ENCODE measurements at regions not wholly inside any gene's neighbourhood (a gene's known extent, or its start where the extent isn't known, plus 50 kb on each side); places are given as distances from the start of the nearest gene placed in this dataset.

DNA sequence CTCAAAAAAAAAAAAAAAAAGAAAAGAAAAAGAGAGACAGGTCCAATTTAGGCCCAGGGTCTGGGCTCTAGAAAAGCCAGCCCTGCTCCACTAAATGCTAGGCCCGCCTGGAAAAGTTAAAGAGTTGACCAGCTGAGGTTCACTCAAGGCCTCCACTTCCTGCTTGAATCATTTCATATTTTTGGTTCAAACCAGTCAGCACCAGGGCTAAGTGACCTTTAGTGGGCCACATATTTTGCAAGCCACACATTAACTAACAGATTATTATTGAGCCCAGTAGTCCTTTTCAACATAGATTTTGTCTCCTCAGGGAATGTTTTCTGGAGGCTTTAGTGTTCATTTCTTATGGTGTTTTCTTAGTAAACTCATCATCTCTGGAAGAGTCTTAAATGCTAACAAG, 156.6 kb downstream of the TLR4 start:
- TF ChIP-seq POLR2AphosphoS5 (IDR thresholded peaks at IDR 0.05; ENCODE audit: low read depth, low read length) (no peak), POLR2A (IDR thresholded peaks at IDR 0.05; ENCODE audit: low read depth, low read length) (no peak), TAF1 (IDR thresholded peaks at IDR 0.05; ENCODE audit: low read depth, low read length) (no peak), SPI1 (IDR thresholded peaks at IDR 0.05; ENCODE audit: low read depth, low read length) (no peak), PAX5 (IDR thresholded peaks at IDR 0.05; ENCODE audit: insufficient read depth, low read length, severe bottlenecking) (no peak)

Measured in GM12891 (cell line).